ENCODE measurements at regions not wholly inside any gene's neighbourhood (a gene's known extent, or its start where the extent isn't known, plus 50 kb on each side); places are given as distances from the start of the nearest gene placed in this dataset.

GRCh38 chr20:19864130-19864529, 106.1 kb downstream of the RIN2 start:
- no peaks in the 10 kb centered on the region for H4K20me1 ChIP-seq (ENCODE audit: control insufficient read depth, extremely low read depth, insufficient read depth, low read length)
- no peaks in the 10 kb centered on the region for H3K27me3 ChIP-seq (ENCODE audit: control insufficient read depth, insufficient read depth, low read length)
- no peaks in the 10 kb centered on the region for H3K9me3 ChIP-seq (ENCODE audit: control insufficient read depth, insufficient read depth, low read depth, low read length)
- no peaks in the 10 kb centered on the region for H3K36me3 ChIP-seq (ENCODE audit: control insufficient read depth, insufficient read depth, low read length)
- no peak overlapping the region for H3K27ac ChIP-seq (ENCODE audit: insufficient read depth, low read length)
- no peak overlapping the region for H3K4me3 ChIP-seq (replicated peaks in 1 of 4; ENCODE audit: control extremely low read depth in 1 of 4, insufficient read depth in 1 of 4, low read depth in 3 of 4, low read length in 4 of 4)
- no peaks in the 10 kb centered on the region for H3K79me2 ChIP-seq (ENCODE audit: control insufficient read depth, insufficient read depth, low read length)
- TF ChIP-seq CTCF (conservative IDR thresholded peaks at IDR 0.05 in 1 of 2, IDR thresholded peaks at IDR 0.05 in 1 of 2; ENCODE audit: low read depth in 1 of 2, low read length in 2 of 2): no peak
- H3K4me1 ChIP-seq (ENCODE audit: control insufficient read depth, extremely low read depth, insufficient read depth, low read length): no peaks in the 10 kb centered on the region
- no peak for DNase-seq (ENCODE audit: low read depth in 2 of 2)
- no peak overlapping the region for H2AFZ ChIP-seq (ENCODE audit: low read length)
- no peak overlapping the region for H3K9ac ChIP-seq (ENCODE audit: insufficient read depth, low read length)
- H3K4me2 ChIP-seq (ENCODE audit: extremely low read depth, insufficient read depth, low read length): no peak overlapping the region

GRCh38 chr20:19866070-19866469, 108.0 kb downstream of the RIN2 start:
- no peaks in the 10 kb centered on the region for H3K9me3 ChIP-seq (ENCODE audit: control insufficient read depth, insufficient read depth, low read depth, low read length)
- H3K27ac ChIP-seq (ENCODE audit: insufficient read depth, low read length): no peak overlapping the region
- no peak for DNase-seq (ENCODE audit: low read depth in 2 of 2)
- H3K4me2 ChIP-seq (ENCODE audit: extremely low read depth, insufficient read depth, low read length): no peak overlapping the region
- no peaks in the 10 kb centered on the region for H3K4me1 ChIP-seq (ENCODE audit: control insufficient read depth, extremely low read depth, insufficient read depth, low read length)
- H3K27me3 ChIP-seq (ENCODE audit: control insufficient read depth, insufficient read depth, low read length): no peaks in the 10 kb centered on the region
- H3K36me3 ChIP-seq (ENCODE audit: control insufficient read depth, insufficient read depth, low read length): no peaks in the 10 kb centered on the region
- H3K4me3 ChIP-seq (replicated peaks in 1 of 4; ENCODE audit: control extremely low read depth in 1 of 4, insufficient read depth in 1 of 4, low read depth in 3 of 4, low read length in 4 of 4): no peak overlapping the region
- no peak overlapping the region for H3K9ac ChIP-seq (ENCODE audit: insufficient read depth, low read length)
- no peak overlapping the region for H2AFZ ChIP-seq (ENCODE audit: low read length)
- TF ChIP-seq CTCF (conservative IDR thresholded peaks at IDR 0.05 in 1 of 2, IDR thresholded peaks at IDR 0.05 in 1 of 2; ENCODE audit: low read depth in 1 of 2, low read length in 2 of 2) (no peak), EZH2 (IDR thresholded peaks at IDR 0.05; ENCODE audit: low read length, missing control alignments) (no peak)
- no peaks in the 10 kb centered on the region for H4K20me1 ChIP-seq (ENCODE audit: control insufficient read depth, extremely low read depth, insufficient read depth, low read length)
- H3K79me2 ChIP-seq (ENCODE audit: control insufficient read depth, insufficient read depth, low read length): no peaks in the 10 kb centered on the region

- H3K4me2 ChIP-seq (ENCODE audit: extremely low read depth, insufficient read depth, low read length): no peak overlapping the region
- no peaks in the 10 kb centered on the region for H3K27me3 ChIP-seq (ENCODE audit: control insufficient read depth, insufficient read depth, low read length)
- H3K36me3 ChIP-seq (ENCODE audit: control insufficient read depth, insufficient read depth, low read length): no peaks in the 10 kb centered on the region
- DNase-seq (ENCODE audit: low read depth in 2 of 2): peak; percentile 54 to 87
- no peaks in the 10 kb centered on the region for H3K9me3 ChIP-seq (ENCODE audit: control insufficient read depth, insufficient read depth, low read depth, low read length)
- H3K27ac ChIP-seq (ENCODE audit: insufficient read depth, low read length): no peak overlapping the region
- H3K4me1 ChIP-seq (ENCODE audit: control insufficient read depth, extremely low read depth, insufficient read depth, low read length): no peaks in the 10 kb centered on the region
- no peak overlapping the region for H3K9ac ChIP-seq (ENCODE audit: insufficient read depth, low read length)
- no peaks in the 10 kb centered on the region for H3K79me2 ChIP-seq (ENCODE audit: control insufficient read depth, insufficient read depth, low read length)
- TF ChIP-seq EZH2 (IDR thresholded peaks at IDR 0.05; ENCODE audit: low read length, missing control alignments): no peak
- no peak for TF ChIP-seq CTCF (conservative IDR thresholded peaks at IDR 0.05 in 1 of 2, IDR thresholded peaks at IDR 0.05 in 1 of 2; ENCODE audit: low read depth in 1 of 2, low read length in 2 of 2)
- H3K4me3 ChIP-seq (replicated peaks in 1 of 4; ENCODE audit: control extremely low read depth in 1 of 4, insufficient read depth in 1 of 4, low read depth in 3 of 4, low read length in 4 of 4): no peak overlapping the region
- no peaks in the 10 kb centered on the region for H4K20me1 ChIP-seq (ENCODE audit: control insufficient read depth, extremely low read depth, insufficient read depth, low read length)
- H2AFZ ChIP-seq (ENCODE audit: low read length): no peak overlapping the region
Measured at GRCh38 chr20:19867074-19867473, 109.0 kb downstream of the RIN2 start.
